Thyroid gland (tissue), 4 donors: ENCODE measurements at regions not wholly inside any gene's neighbourhood (a gene's known extent, or its start where the extent isn't known, plus 50 kb on each side); places are given as distances from the start of the nearest gene placed in this dataset.

ENCODE experiments used
- POLR2A ChIP-seq, 2 donors: fragments of 450-650 bp; IDR thresholded peaks; one replicate each; pipeline ENCODE4 v1.6.1; 2017; ENCODE audit warnings: antibody characterized with exemption in 2 of 2, mild to moderate bottlenecking in 2 of 2, moderate library complexity in 1 of 2
- TF ChIP-seq, protein P1 (sequence below), 6 experiments: fragments of 200-600 bp in 3 of 6; fragments of 450-650 bp in 3 of 6; sonication (generic) in 3 of 6; IDR thresholded peaks; one replicate each; pipeline ENCODE4 v1.5.1; 2016 to 2019; ENCODE audit warnings: antibody characterized with exemption in 6 of 6, mild to moderate bottlenecking in 2 of 6, inconsistent platforms in 1 of 6, moderate library complexity in 1 of 6

DNA sequence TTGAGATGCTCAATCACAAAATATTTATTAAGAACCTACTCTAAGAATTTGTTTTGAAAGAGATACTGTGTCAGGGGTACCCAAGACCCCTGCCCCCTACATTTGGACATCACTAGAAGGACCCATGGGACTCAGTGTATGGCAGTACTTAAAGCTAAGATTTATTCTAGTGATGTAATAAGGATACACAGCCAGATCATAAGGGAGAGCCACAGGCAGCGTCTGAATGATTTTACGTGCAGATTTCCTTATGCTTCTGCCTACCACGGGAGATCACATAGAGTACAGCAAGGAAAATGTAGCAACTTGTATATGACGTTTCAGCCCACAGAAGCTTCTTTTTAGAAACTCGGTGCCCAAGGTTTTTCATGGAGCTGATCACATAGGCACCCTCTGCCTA, 172.9 kb downstream of the DEPDC1B start:
- TF ChIP-seq, protein P1, sequence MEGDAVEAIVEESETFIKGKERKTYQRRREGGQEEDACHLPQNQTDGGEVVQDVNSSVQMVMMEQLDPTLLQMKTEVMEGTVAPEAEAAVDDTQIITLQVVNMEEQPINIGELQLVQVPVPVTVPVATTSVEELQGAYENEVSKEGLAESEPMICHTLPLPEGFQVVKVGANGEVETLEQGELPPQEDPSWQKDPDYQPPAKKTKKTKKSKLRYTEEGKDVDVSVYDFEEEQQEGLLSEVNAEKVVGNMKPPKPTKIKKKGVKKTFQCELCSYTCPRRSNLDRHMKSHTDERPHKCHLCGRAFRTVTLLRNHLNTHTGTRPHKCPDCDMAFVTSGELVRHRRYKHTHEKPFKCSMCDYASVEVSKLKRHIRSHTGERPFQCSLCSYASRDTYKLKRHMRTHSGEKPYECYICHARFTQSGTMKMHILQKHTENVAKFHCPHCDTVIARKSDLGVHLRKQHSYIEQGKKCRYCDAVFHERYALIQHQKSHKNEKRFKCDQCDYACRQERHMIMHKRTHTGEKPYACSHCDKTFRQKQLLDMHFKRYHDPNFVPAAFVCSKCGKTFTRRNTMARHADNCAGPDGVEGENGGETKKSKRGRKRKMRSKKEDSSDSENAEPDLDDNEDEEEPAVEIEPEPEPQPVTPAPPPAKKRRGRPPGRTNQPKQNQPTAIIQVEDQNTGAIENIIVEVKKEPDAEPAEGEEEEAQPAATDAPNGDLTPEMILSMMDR (IDR thresholded peaks at IDR 0.05), result no peak
- no peak for TF ChIP-seq POLR2A (IDR thresholded peaks at IDR 0.05)
